Neural progenitor cell (in vitro differentiated cells): ENCODE measurements at regions not wholly inside any gene's neighbourhood (a gene's known extent, or its start where the extent isn't known, plus 50 kb on each side); places are given as distances from the start of the nearest gene placed in this dataset.

Source experiments
- CTCF ChIP-seq: fragments of 200-600 bp; sonication (generic); IDR thresholded peaks from 2 replicates; pipeline ENCODE4 v1.5.1; 2017; ENCODE audit warnings: antibody characterized with exemption, mild to moderate bottlenecking
- EZH2 ChIP-seq: fragments of 200-600 bp; sonication (generic); IDR thresholded peaks from 2 replicates; pipeline ENCODE4 v1.6.1; 2017; ENCODE audit warnings: antibody characterized with exemption, mild to moderate bottlenecking, moderate library complexity

- TF ChIP-seq EZH2 (no peak), CTCF (no peak)
These were observed 543.3 kb downstream of the SQOR start for GRCh38 chr15:46178138-46178537.
